ENCODE measurements at regions not wholly inside any gene's neighbourhood (a gene's known extent, or its start where the extent isn't known, plus 50 kb on each side); places are given as distances from the start of the nearest gene placed in this dataset.

GRCh38 chr3:152710549-152710948, 124.4 kb upstream of the P2RY1 start:
- DNase-seq (ENCODE audit: insufficient read length, low spot score) (no peak), FAIRE-seq (no peak)
- TF ChIP-seq CTCF (IDR thresholded peaks at IDR 0.05; ENCODE audit: insufficient read depth, missing control alignments), result no peak

- peak; percentile 17 for TF ChIP-seq CTCF (IDR thresholded peaks at IDR 0.05; ENCODE audit: insufficient read depth, missing control alignments)
- DNase-seq (ENCODE audit: insufficient read length, low spot score) (no peak), FAIRE-seq (no peak)
Observed at GRCh38 chr3:152713989-152714388, 120.9 kb upstream of the P2RY1 start.

- DNase-seq (ENCODE audit: insufficient read length, low spot score) (no peak), FAIRE-seq (no peak)
- no peak for TF ChIP-seq CTCF (IDR thresholded peaks at IDR 0.05; ENCODE audit: insufficient read depth, missing control alignments)
Observed at GRCh38 chr3:152714507-152714906, 120.4 kb upstream of the P2RY1 start.

GRCh38 chr3:152717252-152717651, 117.7 kb upstream of the P2RY1 start:
- FAIRE-seq, result no peak
- no peak for TF ChIP-seq CTCF (IDR thresholded peaks at IDR 0.05; ENCODE audit: insufficient read depth, missing control alignments)
- DNase-seq (ENCODE audit: insufficient read length, low spot score), result no peak

- no peak for FAIRE-seq
- TF ChIP-seq CTCF (IDR thresholded peaks at IDR 0.05; ENCODE audit: insufficient read depth, missing control alignments), result no peak
- no peak for DNase-seq (ENCODE audit: insufficient read length, low spot score)
Observed at GRCh38 chr3:152718810-152719209, 116.1 kb upstream of the P2RY1 start.

- TF ChIP-seq CTCF (IDR thresholded peaks at IDR 0.05; ENCODE audit: insufficient read depth, missing control alignments), result no peak
- DNase-seq (ENCODE audit: insufficient read length, low spot score) (no peak), FAIRE-seq (no peak)
Observed at GRCh38 chr3:152719264-152719663, 115.7 kb upstream of the P2RY1 start.

- TF ChIP-seq CTCF (IDR thresholded peaks at IDR 0.05; ENCODE audit: insufficient read depth, missing control alignments), result no peak
- DNase-seq (ENCODE audit: insufficient read length, low spot score) (no peak), FAIRE-seq (no peak)
Observed at GRCh38 chr3:152720951-152721718, 113.8 kb upstream of the P2RY1 start.
